HS-5 (cell line): ENCODE measurements at regions not wholly inside any gene's neighbourhood (a gene's known extent, or its start where the extent isn't known, plus 50 kb on each side); places are given as distances from the start of the nearest gene placed in this dataset.
"Not testable (repeated sequence)": the region's sequence is repeated elsewhere in the genome, so short reads cannot be mapped to it uniquely, and the experiment has no call there.

Experiments
- DNase-seq: peaks from one replicate; pipeline ENCODE4 v3.0.0-alpha.2; 2012; ENCODE audit warnings: low read depth

- DNase-seq, result no peak
Measured at GRCh38 chr20:43364001-43364400, 93.7 kb upstream of the SRSF6 start.

- no peak for DNase-seq
Measured at GRCh38 chr20:43363506-43363905, 94.2 kb upstream of the SRSF6 start.

GRCh38 chr20:43361526-43361925 is 96.2 kb upstream of the SRSF6 start:
- no peak for DNase-seq

GRCh38 chr20:43360016-43360415 is 97.7 kb upstream of the SRSF6 start:
- no peak for DNase-seq

GRCh38 chr20:43358811-43359210 is 98.9 kb upstream of the SRSF6 start:
- no peak for DNase-seq

DNA sequence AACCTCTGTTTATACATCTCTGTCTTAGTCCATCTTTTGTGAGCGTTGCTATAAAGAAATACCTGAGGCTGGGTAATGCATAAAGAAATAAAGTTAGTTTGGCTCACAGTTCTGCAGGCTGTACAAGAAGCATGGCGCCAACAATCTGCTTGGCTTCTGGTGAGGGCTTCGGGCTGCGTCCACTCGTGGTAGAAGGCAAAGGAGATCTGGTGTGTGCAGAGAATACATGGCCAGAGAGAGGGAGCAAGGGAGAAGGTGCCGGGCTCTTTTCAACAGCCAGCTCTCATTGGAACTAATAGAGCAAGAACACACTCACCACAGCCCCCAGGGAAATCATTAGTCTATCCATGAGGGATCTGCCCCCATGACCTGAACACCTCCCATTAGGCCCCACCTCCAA is 100.3 kb upstream of the SRSF6 start:
- DNase-seq, result no peak

- DNase-seq, result no peak
Measured at GRCh38 chr20:43355610-43356009, 102.1 kb upstream of the SRSF6 start.

DNA sequence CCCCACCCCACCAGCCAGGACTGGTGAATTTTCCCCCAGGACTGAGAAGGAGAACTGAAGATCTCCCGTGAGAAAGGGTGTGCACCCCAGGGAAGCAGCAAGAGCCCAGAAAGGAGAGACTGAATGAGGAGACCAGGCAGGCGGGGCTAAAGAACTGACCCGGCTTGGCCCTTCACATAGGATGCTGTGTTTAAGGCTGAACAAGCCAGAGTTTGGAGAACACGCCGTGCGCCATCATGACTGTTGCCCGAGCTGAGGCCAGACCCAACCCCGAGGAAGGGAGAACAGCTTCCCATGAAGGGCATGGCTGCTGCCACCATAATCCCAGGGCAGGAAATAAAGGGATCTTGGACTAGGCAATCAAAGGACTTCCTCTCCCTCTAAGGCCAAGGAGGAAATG is 104.7 kb upstream of the SRSF6 start:
- no peak for DNase-seq

DNA sequence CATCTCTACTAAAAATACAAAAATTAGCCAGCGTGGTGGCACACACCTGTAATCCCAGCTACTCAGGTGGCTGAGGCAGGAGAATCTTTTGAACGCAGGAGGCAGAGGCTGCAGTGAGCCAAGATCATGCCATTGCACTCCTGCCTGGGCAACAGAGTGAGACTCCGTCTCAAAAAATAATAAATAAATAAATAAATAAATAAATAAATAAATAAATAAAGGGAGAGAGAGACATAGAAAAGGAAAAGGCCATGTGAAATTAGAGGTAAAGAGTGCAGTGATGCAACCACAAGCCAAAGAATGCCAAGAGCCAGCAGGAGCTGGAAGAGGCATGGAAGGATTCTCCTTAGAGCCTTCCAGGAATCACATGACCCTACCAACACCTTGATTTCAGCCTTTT is 107.0 kb upstream of the SRSF6 start:
- DNase-seq, result not testable (repeated sequence)

GRCh38 chr20:43349841-43350240 is 107.9 kb upstream of the SRSF6 start:
- no peak for DNase-seq

- DNase-seq, result not testable (repeated sequence)
Measured at GRCh38 chr20:43347839-43348238, 109.9 kb upstream of the SRSF6 start.

GRCh38 chr20:43345676-43346075 is 112.0 kb upstream of the SRSF6 start:
- no peak for DNase-seq

- no peak for DNase-seq
Measured at GRCh38 chr20:43341511-43341910, 116.2 kb upstream of the SRSF6 start.

DNA sequence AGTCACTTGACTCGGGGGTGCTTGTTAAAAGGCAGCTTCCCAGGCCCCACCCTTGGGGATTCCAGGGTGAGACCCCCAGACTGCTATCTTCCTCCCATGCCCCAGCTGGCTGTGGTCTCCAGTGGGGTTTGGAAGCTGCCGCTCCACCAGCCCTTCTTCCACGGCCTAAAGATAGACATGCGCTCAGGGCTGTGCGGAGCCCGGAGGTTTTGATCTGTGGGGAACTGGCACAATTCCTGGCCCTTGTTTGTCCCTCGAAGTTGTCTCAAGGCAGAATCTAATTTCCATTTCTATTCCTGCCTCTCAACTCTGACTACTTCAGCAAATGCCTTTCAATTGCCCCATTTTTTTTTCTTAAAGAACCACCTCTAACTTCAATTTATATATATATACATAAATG is 120.7 kb upstream of the SRSF6 start:
- no peak for DNase-seq

DNA sequence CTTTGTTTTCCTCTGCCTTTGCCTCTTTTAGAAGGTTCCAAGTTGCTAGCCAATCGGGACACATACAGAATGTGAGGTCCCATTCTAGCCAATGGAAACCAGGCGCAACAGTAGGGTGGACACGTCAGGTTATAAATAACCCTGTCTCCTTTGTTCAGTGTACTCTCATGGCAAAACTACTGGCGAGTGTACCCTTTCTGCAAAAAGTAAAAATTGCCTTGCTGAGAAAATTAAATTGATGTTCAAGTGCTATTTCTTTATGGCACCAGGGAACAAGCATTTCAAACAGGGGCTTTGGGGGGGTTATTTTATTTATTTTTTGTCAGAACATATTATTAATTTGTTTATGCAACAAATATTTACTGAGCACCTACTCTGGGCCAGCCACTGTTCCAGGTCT is 123.6 kb upstream of the SRSF6 start:
- no peak for DNase-seq

- DNase-seq, result no peak
Measured at GRCh38 chr20:43331906-43332305, 125.8 kb upstream of the SRSF6 start.

- no peak for DNase-seq
Measured at GRCh38 chr20:43328697-43329096, 129.0 kb upstream of the SRSF6 start.

DNA sequence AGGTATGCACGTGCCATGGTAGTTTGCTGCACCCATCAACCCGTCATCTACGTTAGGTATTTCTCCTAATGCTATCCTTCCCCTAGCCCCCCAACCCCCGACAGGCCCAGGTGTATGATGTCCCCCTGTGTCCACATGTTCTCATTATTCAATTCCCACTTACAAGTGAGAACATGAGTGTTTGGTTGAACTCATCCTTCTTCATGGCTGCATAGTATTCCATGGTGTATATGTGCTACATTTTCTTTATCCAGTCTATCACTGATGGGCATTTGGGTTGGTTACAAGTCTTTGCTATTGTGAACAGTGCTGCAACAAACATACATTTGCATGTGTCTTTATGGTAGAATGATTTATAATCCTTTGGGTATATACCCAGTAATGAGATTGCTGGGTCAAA is 130.5 kb upstream of the SRSF6 start:
- not testable (repeated sequence) for DNase-seq

- DNase-seq, result no peak
Measured at GRCh38 chr20:43325926-43326325, 131.8 kb upstream of the SRSF6 start.

DNA sequence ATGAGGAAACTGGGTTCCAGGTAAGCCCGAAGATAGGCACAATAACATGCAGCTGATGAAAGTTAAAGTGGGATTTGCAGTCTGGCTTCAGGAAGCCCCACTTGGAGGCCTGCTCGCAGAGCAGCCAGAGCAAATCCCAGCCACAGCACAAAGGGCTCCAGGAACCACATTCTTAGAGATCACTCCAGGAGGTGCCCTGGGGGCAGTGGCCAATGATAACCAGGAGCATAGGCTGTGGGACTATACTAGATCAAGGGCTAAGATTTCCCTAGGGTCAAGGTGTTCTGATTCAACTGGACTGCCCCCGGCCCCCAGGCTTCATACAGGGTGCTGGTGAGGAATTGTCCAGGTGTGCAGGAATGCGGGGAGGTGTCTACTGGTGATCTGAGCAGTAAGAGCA is 133.9 kb upstream of the PTPRT start:
- no peak for DNase-seq

DNA sequence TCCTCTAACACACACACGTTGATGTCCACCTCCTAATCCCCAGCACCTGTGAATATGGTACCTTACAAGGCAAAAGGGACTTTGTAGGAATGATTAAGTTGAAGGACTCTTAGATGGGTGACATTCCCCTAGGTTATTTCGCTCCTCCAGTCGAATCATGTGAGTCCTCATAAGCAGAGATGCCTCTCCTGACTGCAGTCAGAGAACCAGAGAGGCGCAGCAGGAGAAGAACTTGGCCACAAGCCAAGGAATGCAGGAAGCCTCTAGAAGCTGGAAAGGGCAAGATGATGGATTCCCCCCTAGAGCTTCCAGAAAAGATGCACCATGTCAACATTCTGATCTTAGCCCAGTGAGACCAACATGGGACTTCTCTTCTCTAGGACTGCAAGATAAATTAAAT is 133.1 kb upstream of the PTPRT start:
- DNase-seq, result no peak

- DNase-seq, result no peak
Measured at GRCh38 chr20:43320536-43320935, 130.8 kb upstream of the PTPRT start.

GRCh38 chr20:43318755-43319297 is 129.1 kb upstream of the PTPRT start:
- DNase-seq, result no peak

DNA sequence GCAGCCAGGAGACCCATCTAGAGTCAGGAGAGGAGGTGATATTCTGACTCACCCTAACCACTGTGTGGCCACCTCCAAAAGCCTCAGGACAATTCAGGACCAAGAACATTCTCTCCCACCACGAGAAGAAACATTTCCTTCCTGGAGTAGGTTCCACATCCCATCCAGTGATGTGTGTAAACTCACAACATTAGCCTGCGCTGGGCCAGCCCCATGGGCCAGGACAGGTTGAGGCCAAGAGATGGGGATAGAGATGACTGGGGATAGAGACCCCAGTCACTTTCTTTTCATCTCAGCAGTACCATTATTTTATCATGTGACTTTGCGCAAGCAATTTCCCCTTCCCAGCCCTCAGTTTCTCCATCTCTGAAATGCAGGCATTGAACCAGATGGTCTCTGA is 126.6 kb upstream of the PTPRT start:
- DNase-seq, result no peak

DNA sequence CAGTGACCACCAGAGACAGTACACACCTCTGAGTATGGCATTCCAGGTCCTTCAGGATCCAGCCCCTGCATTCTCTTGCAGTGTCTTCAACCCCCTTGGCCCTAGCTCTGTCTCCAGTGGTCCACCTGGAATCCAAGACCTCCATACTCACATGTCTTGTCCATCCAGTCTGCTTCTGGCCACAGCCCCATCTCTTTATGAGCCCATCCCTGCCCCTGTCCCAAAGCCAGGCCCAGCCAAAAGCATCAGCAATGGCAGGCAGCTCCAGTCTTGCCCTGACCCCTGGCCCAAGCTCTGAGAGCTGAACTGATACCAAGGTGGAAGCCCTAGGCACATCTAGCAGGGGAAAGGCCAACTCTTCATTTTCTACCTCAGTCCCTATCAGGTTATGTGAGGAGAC is 119.6 kb upstream of the PTPRT start:
- no peak for DNase-seq
